Body of pancreas (tissue), 4 donors: ENCODE measurements at regions not wholly inside any gene's neighbourhood (a gene's known extent, or its start where the extent isn't known, plus 50 kb on each side); places are given as distances from the start of the nearest gene placed in this dataset.

Source experiments
- ATAC-seq: fragments of 150-250 bp; one replicate; pipeline ENCODE4 v1.9.1; 2016
- DNase-seq, 4 donors: peaks; one replicate each; pipeline ENCODE4 v3.0.0-alpha.2; 2019
- H3K27ac ChIP-seq, 4 donors: fragments of 200-600 bp; sonication (generic); 1 replicate in 3 of 4; 2 replicates in 1 of 4; pipeline versions ENCODE4 v1.5.1 to v1.6.1; 2016 to 2019; ENCODE audit warnings: mild to moderate bottlenecking in 1 of 4, mixed read lengths in 1 of 4, moderate library complexity in 1 of 4
- H3K27me3 ChIP-seq, 2 donors: fragments of 200-600 bp; sonication (generic); one replicate each; pipeline ENCODE4 v1.6.0; 2016; ENCODE audit warnings: mild to moderate bottlenecking in 1 of 2
- H3K36me3 ChIP-seq, 2 donors: fragments of 200-600 bp; sonication (generic); replicated peaks in 1 of 2; 2 replicates each; pipeline ENCODE4 v1.5.1; 2016; ENCODE audit warnings: low read depth in 2 of 2; ENCODE audit not compliant: insufficient read depth in 1 of 2
- H3K4me1 ChIP-seq: fragments of 200-600 bp; sonication (generic); one replicate; pipeline ENCODE4 v1.6.0; 2016
- H3K4me3 ChIP-seq, 2 donors: fragments of 200-600 bp; sonication (generic); 1 replicate in 1 of 2; 2 replicates in 1 of 2; pipeline ENCODE4 v1.5.1; 2016 to 2019
- H3K9me3 ChIP-seq, 3 donors: fragments of 200-600 bp; sonication (generic); 1 replicate in 2 of 3; 2 replicates in 1 of 3; pipeline ENCODE4 v1.5.1; 2016
- CTCF ChIP-seq, 7 experiments: fragments of 450-650 bp in 4 of 7; fragments of 200-600 bp in 3 of 7; sonication (generic) in 3 of 7; IDR thresholded peaks; one replicate each; pipeline ENCODE4 v1.5.1; 2016 to 2019; ENCODE audit warnings: antibody characterized with exemption in 7 of 7
- POLR2A ChIP-seq, 3 donors: fragments of 450-650 bp; IDR thresholded peaks; one replicate each; pipeline ENCODE4 v1.6.1; 2016; ENCODE audit warnings: antibody characterized with exemption in 3 of 3, mild to moderate bottlenecking in 2 of 3
- WGBS, 2 donors: methylation state at CpG; one replicate each; pipeline ENCODE4 v1.1.5; 2017; 5-methylcytosine and 5-hydroxymethylcytosine counted together
- intact Hi-C: fragments of 100-400 bp; cut with DNase I; formaldehyde crosslinking; loops from one replicate; pipeline ENCODE4 v1.15.1; 2023

- DNase-seq (no peak), ATAC-seq (no peak)
- no peak overlapping the region for H3K4me3 ChIP-seq
- no peaks in the 10 kb centered on the region for H3K9me3 ChIP-seq
- intact Hi-C loops = no loop called here
- WGBS, 2 donors = 47 to 63% methylated on average over 5 of the region's 5 CpGs
- H3K27me3 ChIP-seq = no peaks in the 10 kb centered on the region
- H3K4me1 ChIP-seq = peaks cover 6% of the 10 kb centered on the region
- H3K36me3 ChIP-seq = no peaks in the 10 kb centered on the region
- TF ChIP-seq CTCF (IDR thresholded peaks at IDR 0.05) (no peak), POLR2A (IDR thresholded peaks at IDR 0.05) (no peak)
- H3K27ac ChIP-seq = no peak overlapping the region
Observed at GRCh38 chr2:155830351-155830750, 502.2 kb downstream of the NR4A2 start.

GRCh38 chr2:155825876-155826275 is 506.6 kb downstream of the NR4A2 start:
- intact Hi-C loops = no loop called here
- peak; percentile 74 for ATAC-seq
- peak in 1 of 4 donors; percentile 13 for DNase-seq

GRCh38 chr2:155815851-155816250 is 516.7 kb downstream of the NR4A2 start:
- H3K27me3 ChIP-seq = no peaks in the 10 kb centered on the region
- ATAC-seq (no peak), DNase-seq (no peak)
- H3K27ac ChIP-seq = no peak overlapping the region
- H3K36me3 ChIP-seq = no peaks in the 10 kb centered on the region
- intact Hi-C loops = no loop called here
- no peaks in the 10 kb centered on the region for H3K4me1 ChIP-seq
- H3K9me3 ChIP-seq = no peaks in the 10 kb centered on the region
- H3K4me3 ChIP-seq = no peak overlapping the region
- no peak for TF ChIP-seq CTCF (IDR thresholded peaks at IDR 0.05)
- no peak for TF ChIP-seq POLR2A (IDR thresholded peaks at IDR 0.05)

More at GRCh38 chr2:155825876-155826275, 506.6 kb downstream of the NR4A2 start:
- 29 to 54% methylated on average over 2 of the region's 2 CpGs for WGBS, 2 donors
- TF ChIP-seq POLR2A (IDR thresholded peaks at IDR 0.05) = no peak
- TF ChIP-seq CTCF (IDR thresholded peaks at IDR 0.05) = no peak
- H3K9me3 ChIP-seq = no peaks in the 10 kb centered on the region
- H3K36me3 ChIP-seq = no peaks in the 10 kb centered on the region
- H3K27ac ChIP-seq = no peak overlapping the region
- H3K4me3 ChIP-seq = no peak overlapping the region
- peaks cover 7% of the 10 kb centered on the region for H3K4me1 ChIP-seq
- no peaks in the 10 kb centered on the region for H3K27me3 ChIP-seq

GRCh38 chr2:155815275-155815674 is 517.2 kb downstream of the NR4A2 start:
- Histone ChIP-seq H3K27ac (no peak overlapping the region), H3K27me3 (no peaks in the 10 kb centered on the region), H3K4me3 (no peak overlapping the region), H3K9me3 (no peaks in the 10 kb centered on the region), H3K36me3 (no peaks in the 10 kb centered on the region), H3K4me1 (no peaks in the 10 kb centered on the region)
- intact Hi-C loops = no loop called here
- 67 to 90% methylated on average over 1 of the region's 1 CpG for WGBS, 2 donors
- ATAC-seq (no peak), DNase-seq (no peak)
- TF ChIP-seq CTCF (IDR thresholded peaks at IDR 0.05) (no peak), POLR2A (IDR thresholded peaks at IDR 0.05) (no peak)

GRCh38 chr2:155810411-155810810 is 522.1 kb downstream of the NR4A2 start:
- no peak for TF ChIP-seq POLR2A (IDR thresholded peaks at IDR 0.05)
- no peak for TF ChIP-seq CTCF (IDR thresholded peaks at IDR 0.05)
- H3K27me3 ChIP-seq = no peaks in the 10 kb centered on the region
- intact Hi-C loops = no loop called here
- H3K9me3 ChIP-seq = no peaks in the 10 kb centered on the region
- ATAC-seq (no peak), DNase-seq (no peak)
- no peak overlapping the region for H3K4me3 ChIP-seq
- no peaks in the 10 kb centered on the region for H3K4me1 ChIP-seq
- H3K27ac ChIP-seq = no peak overlapping the region
- WGBS, 2 donors = 25 to 41% methylated on average over 1 of the region's 1 CpG
- H3K36me3 ChIP-seq = no peaks in the 10 kb centered on the region
